ENCODE measurements at regions not wholly inside any gene's neighbourhood (a gene's known extent, or its start where the extent isn't known, plus 50 kb on each side); places are given as distances from the start of the nearest gene placed in this dataset.

DNA sequence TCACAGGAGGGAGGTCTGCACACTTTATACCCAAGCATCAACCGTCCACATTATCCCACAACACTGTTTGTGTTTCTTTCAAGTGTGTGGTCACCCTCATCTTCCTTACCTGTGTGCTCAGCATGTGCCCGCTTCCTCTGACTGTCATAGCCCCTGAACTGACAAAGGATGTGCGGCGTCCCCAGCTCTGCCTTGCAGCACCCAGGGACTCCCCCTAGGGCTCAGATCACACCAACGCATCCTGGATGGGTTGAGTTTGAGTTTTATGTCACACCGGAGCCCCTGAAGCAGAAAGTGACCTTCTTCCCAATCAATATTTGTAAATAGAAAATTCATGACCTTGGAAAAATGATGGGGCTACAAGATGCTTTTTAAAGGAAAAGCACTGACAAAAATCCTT lies 770.7 kb upstream of the TMEM132C start:
- ATAC-seq, result no peak
- Mint-ChIP-seq H3K4me1 (no peaks in the 10 kb centered on the region), H3K27ac (no peak overlapping the region), H3K4me3 (no peak overlapping the region), H3K27me3 (ENCODE audit: insufficient read depth, low read depth, poor library complexity) (no peaks in the 10 kb centered on the region), H3K9me3 (peaks cover 98% of the 10 kb centered on the region), H3K36me3 (ENCODE audit: low read depth) (peaks cover 28% of the 10 kb centered on the region)
- peak; percentile 43 for DNase-seq (ENCODE audit: low spot score)
- H2AFZ ChIP-seq, result no peak overlapping the region
- no peak overlapping the region for H3K4me3 ChIP-seq
- no peaks in the 10 kb centered on the region for H3F3A ChIP-seq (replicated peaks; ENCODE audit: low read depth)
- no peaks in the 10 kb centered on the region for H3K27me3 ChIP-seq (ENCODE audit: insufficient read depth)
- H4K20me1 ChIP-seq (replicated peaks; ENCODE audit: insufficient read depth), result no peaks in the 10 kb centered on the region
- H3K36me3 ChIP-seq (ENCODE audit: insufficient read depth), result no peaks in the 10 kb centered on the region; the same call in 1 of the 2 replicates
- H3K27ac ChIP-seq (ENCODE audit: low read depth), result no peak overlapping the region
- no peak overlapping the region for H3K4me2 ChIP-seq
- no peak for TF ChIP-seq ZNF114 (CRISPR knock-in tag; IDR thresholded peaks at IDR 0.05)
- TF ChIP-seq, protein P1, sequence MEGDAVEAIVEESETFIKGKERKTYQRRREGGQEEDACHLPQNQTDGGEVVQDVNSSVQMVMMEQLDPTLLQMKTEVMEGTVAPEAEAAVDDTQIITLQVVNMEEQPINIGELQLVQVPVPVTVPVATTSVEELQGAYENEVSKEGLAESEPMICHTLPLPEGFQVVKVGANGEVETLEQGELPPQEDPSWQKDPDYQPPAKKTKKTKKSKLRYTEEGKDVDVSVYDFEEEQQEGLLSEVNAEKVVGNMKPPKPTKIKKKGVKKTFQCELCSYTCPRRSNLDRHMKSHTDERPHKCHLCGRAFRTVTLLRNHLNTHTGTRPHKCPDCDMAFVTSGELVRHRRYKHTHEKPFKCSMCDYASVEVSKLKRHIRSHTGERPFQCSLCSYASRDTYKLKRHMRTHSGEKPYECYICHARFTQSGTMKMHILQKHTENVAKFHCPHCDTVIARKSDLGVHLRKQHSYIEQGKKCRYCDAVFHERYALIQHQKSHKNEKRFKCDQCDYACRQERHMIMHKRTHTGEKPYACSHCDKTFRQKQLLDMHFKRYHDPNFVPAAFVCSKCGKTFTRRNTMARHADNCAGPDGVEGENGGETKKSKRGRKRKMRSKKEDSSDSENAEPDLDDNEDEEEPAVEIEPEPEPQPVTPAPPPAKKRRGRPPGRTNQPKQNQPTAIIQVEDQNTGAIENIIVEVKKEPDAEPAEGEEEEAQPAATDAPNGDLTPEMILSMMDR (conservative IDR thresholded peaks at IDR 0.05; ENCODE audit: low read depth in 2 of 2), result peak; percentile 44 to 49
- H3K79me2 ChIP-seq (replicated peaks; ENCODE audit: insufficient read depth), result no peaks in the 10 kb centered on the region
- no peaks in the 10 kb centered on the region; the same call in 1 of the 2 replicates for H3K4me1 ChIP-seq (ENCODE audit: insufficient read depth)
- no peaks in the 10 kb centered on the region for H3K9me2 ChIP-seq (ENCODE audit: insufficient read depth)

DNA sequence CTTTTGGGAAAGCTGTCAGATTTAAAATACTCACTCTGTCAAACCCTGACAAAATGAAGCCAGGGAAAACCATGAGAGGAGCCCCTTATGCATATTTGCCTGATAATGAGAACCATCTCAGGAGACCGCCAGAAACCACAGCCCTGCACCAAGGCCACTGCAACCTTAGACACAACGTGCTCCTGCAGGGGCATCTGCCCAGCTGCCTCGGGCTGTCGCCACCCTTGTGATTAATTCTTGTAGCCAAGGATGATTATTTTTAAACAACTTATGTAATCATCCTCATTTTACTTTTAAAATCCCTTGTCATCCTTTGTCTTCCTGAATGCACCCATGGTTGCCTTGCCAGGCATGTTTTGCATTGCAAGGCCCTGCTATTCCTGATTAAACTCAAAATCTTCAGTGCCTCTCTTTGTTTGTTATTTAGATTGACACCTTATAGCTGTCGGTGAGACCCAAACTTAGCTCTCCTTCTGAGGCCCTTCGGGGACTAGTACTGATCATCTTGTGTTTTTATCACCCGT lies 766.4 kb upstream of the TMEM132C start:
- H2AFZ ChIP-seq, result no peak overlapping the region
- H3K9me2 ChIP-seq (ENCODE audit: insufficient read depth), result no peaks in the 10 kb centered on the region
- H3K27ac ChIP-seq (ENCODE audit: low read depth), result no peak overlapping the region
- H3K4me2 ChIP-seq, result no peak overlapping the region
- no peak overlapping the region for H3K4me3 ChIP-seq
- H3K4me1 Mint-ChIP-seq, result no peaks in the 10 kb centered on the region
- H3K36me3 ChIP-seq (ENCODE audit: insufficient read depth), result no peaks in the 10 kb centered on the region; the same call in 1 of the 2 replicates
- no peaks in the 10 kb centered on the region for H3K79me2 ChIP-seq (replicated peaks; ENCODE audit: insufficient read depth)
- H3K36me3 Mint-ChIP-seq (ENCODE audit: low read depth), result peaks cover 36% of the 10 kb centered on the region
- H3K27me3 Mint-ChIP-seq (ENCODE audit: insufficient read depth, low read depth, poor library complexity), result no peaks in the 10 kb centered on the region
- H3K4me1 ChIP-seq (ENCODE audit: insufficient read depth), result no peaks in the 10 kb centered on the region; the same call in 1 of the 2 replicates
- H4K20me1 ChIP-seq (replicated peaks; ENCODE audit: insufficient read depth), result no peaks in the 10 kb centered on the region
- H3K27ac Mint-ChIP-seq, result no peak overlapping the region
- H3K9me3 Mint-ChIP-seq, result peaks cover 97% of the 10 kb centered on the region
- H3F3A ChIP-seq (replicated peaks; ENCODE audit: low read depth), result no peaks in the 10 kb centered on the region
- ATAC-seq (no peak), DNase-seq (ENCODE audit: low spot score) (no peak)
- no peaks in the 10 kb centered on the region for H3K27me3 ChIP-seq (ENCODE audit: insufficient read depth)
- H3K4me3 Mint-ChIP-seq, result no peak overlapping the region
- no peak for TF ChIP-seq POLR2AphosphoS5 (IDR thresholded peaks at IDR 0.05; ENCODE audit: low read depth)
- TF ChIP-seq ZNF114 (CRISPR knock-in tag; IDR thresholded peaks at IDR 0.05), result no peak
- TF ChIP-seq NANOG (IDR thresholded peaks at IDR 0.05; ENCODE audit: borderline replicate concordance), result no peak
- TF ChIP-seq, protein P1 (conservative IDR thresholded peaks at IDR 0.05; ENCODE audit: low read depth in 2 of 2), result no peak
- TF ChIP-seq, protein P2, sequence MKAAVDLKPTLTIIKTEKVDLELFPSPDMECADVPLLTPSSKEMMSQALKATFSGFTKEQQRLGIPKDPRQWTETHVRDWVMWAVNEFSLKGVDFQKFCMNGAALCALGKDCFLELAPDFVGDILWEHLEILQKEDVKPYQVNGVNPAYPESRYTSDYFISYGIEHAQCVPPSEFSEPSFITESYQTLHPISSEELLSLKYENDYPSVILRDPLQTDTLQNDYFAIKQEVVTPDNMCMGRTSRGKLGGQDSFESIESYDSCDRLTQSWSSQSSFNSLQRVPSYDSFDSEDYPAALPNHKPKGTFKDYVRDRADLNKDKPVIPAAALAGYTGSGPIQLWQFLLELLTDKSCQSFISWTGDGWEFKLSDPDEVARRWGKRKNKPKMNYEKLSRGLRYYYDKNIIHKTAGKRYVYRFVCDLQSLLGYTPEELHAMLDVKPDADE (IDR thresholded peaks at IDR 0.05), result no peak
- TF ChIP-seq, protein P3, sequence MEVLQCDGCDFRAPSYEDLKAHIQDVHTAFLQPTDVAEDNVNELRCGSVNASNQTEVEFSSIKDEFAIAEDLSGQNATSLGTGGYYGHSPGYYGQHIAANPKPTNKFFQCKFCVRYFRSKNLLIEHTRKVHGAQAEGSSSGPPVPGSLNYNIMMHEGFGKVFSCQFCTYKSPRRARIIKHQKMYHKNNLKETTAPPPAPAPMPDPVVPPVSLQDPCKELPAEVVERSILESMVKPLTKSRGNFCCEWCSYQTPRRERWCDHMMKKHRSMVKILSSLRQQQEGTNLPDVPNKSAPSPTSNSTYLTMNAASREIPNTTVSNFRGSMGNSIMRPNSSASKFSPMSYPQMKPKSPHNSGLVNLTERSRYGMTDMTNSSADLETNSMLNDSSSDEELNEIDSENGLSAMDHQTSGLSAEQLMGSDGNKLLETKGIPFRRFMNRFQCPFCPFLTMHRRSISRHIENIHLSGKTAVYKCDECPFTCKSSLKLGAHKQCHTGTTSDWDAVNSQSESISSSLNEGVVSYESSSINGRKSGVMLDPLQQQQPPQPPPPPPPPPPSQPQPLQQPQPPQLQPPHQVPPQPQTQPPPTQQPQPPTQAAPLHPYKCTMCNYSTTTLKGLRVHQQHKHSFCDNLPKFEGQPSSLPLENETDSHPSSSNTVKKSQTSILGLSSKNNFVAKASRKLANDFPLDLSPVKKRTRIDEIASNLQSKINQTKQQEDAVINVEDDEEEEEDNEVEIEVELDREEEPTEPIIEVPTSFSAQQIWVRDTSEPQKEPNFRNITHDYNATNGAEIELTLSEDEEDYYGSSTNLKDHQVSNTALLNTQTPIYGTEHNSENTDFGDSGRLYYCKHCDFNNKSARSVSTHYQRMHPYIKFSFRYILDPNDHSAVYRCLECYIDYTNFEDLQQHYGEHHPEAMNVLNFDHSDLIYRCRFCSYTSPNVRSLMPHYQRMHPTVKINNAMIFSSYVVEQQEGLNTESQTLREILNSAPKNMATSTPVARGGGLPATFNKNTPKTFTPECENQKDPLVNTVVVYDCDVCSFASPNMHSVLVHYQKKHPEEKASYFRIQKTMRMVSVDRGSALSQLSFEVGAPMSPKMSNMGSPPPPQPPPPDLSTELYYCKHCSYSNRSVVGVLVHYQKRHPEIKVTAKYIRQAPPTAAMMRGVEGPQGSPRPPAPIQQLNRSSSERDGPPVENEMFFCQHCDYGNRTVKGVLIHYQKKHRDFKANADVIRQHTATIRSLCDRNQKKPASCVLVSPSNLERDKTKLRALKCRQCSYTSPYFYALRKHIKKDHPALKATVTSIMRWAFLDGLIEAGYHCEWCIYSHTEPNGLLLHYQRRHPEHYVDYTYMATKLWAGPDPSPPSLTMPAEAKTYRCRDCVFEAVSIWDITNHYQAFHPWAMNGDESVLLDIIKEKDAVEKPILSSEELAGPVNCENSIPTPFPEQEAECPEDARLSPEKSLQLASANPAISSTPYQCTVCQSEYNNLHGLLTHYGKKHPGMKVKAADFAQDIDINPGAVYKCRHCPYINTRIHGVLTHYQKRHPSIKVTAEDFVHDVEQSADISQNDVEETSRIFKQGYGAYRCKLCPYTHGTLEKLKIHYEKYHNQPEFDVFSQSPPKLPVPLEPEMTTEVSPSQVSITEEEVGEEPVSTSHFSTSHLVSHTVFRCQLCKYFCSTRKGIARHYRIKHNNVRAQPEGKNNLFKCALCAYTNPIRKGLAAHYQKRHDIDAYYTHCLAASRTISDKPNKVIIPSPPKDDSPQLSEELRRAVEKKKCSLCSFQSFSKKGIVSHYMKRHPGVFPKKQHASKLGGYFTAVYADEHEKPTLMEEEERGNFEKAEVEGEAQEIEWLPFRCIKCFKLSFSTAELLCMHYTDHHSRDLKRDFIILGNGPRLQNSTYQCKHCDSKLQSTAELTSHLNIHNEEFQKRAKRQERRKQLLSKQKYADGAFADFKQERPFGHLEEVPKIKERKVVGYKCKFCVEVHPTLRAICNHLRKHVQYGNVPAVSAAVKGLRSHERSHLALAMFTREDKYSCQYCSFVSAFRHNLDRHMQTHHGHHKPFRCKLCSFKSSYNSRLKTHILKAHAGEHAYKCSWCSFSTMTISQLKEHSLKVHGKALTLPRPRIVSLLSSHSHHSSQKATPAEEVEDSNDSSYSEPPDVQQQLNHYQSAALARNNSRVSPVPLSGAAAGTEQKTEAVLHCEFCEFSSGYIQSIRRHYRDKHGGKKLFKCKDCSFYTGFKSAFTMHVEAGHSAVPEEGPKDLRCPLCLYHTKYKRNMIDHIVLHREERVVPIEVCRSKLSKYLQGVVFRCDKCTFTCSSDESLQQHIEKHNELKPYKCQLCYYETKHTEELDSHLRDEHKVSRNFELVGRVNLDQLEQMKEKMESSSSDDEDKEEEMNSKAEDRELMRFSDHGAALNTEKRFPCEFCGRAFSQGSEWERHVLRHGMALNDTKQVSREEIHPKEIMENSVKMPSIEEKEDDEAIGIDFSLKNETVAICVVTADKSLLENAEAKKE (CRISPR knock-in tag; IDR thresholded peaks at IDR 0.05), result no peak
- TF ChIP-seq EZH2phosphoT487 (IDR thresholded peaks at IDR 0.05; ENCODE audit: unreplicated experiment), result no peak
- TF ChIP-seq JUNB (IDR thresholded peaks at IDR 0.05; ENCODE audit: unreplicated experiment), result no peak
- TF ChIP-seq ZNF331 (CRISPR knock-in tag; IDR thresholded peaks at IDR 0.05; ENCODE audit: low read depth), result no peak
- no peak for TF ChIP-seq EZH2 (IDR thresholded peaks at IDR 0.05; ENCODE audit: low read depth, unreplicated experiment)
- TF ChIP-seq STAT1 (IDR thresholded peaks at IDR 0.05; ENCODE audit: unreplicated experiment), result no peak
